Left forelimb (tissue), 1 donor: ENCODE measurements at regions not wholly inside any gene's neighbourhood (a gene's known extent, or its start where the extent isn't known, plus 50 kb on each side); places are given as distances from the start of the nearest gene placed in this dataset.
"Not testable (repeated sequence)": the region's sequence is repeated elsewhere in the genome, so short reads cannot be mapped to it uniquely, and the experiment has no call there.

ENCODE experiments used
- DNase-seq: peaks from one replicate; pipeline ENCODE4 v3.0.0-alpha.2; 2018; ENCODE audit warnings: low spot score

DNA sequence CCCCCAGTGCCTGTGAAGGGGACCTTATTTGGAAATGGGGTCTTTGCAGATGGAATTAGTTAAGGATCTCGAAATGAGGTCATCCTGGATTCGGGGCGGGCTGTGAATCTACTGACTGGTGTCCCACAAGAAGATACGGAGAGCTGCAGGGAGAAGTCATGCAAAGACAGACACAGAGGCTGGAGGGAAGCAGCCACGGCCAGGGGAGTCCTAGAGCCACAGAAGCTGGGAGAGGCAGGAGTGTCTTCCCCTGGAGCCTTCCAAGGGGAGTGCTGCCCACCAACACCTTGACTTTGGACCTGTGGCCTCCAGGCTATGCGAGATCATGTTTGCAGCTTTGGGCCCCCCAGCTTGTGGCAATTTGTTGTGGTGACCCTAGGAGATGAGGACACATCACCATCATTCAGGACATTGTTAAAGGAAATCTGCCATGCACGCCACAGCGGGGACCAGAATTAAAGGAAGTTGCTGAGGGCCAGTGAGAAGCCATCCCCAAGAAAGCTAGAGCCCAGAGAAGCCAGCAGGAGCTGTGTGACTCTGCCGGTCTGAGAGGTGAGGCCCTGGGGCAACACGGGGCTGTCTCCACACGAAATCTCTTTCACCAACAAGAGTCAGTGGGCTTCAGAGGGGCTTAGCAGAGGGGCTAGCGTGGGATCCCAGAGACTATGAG lies 434.7 kb downstream of the BRD1 start:
- DNase-seq = no peak

DNA sequence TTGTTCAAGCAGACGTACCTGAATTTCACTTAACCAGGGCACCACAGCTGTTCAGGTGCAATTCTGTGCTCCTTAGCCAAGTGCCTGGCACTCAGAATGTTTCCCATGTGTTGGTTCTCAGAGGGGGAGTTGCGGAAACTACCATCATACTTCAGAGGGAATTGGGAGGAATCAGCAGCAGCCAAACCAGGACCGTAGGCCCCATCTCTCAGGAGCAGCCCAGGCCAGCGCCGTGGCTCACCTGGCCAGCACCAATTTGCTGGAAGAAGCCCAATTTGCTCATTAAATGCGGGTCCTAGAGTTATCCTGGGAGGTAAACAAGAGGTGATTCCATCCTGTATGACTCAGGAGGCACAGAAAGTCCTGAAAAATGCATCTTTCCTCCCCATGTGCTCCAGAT lies 435.4 kb downstream of the BRD1 start:
- no peak for DNase-seq

- DNase-seq = no peak
Measured at GRCh38 chr22:49391436-49391835, 436.2 kb downstream of the BRD1 start.

GRCh38 chr22:49390954-49391353 lies 436.7 kb downstream of the BRD1 start:
- no peak for DNase-seq

- not testable (repeated sequence) for DNase-seq
Measured at GRCh38 chr22:49383909-49384308, 443.8 kb downstream of the BRD1 start.

GRCh38 chr22:49382451-49382735 lies 445.3 kb downstream of the BRD1 start:
- no peak for DNase-seq

DNA sequence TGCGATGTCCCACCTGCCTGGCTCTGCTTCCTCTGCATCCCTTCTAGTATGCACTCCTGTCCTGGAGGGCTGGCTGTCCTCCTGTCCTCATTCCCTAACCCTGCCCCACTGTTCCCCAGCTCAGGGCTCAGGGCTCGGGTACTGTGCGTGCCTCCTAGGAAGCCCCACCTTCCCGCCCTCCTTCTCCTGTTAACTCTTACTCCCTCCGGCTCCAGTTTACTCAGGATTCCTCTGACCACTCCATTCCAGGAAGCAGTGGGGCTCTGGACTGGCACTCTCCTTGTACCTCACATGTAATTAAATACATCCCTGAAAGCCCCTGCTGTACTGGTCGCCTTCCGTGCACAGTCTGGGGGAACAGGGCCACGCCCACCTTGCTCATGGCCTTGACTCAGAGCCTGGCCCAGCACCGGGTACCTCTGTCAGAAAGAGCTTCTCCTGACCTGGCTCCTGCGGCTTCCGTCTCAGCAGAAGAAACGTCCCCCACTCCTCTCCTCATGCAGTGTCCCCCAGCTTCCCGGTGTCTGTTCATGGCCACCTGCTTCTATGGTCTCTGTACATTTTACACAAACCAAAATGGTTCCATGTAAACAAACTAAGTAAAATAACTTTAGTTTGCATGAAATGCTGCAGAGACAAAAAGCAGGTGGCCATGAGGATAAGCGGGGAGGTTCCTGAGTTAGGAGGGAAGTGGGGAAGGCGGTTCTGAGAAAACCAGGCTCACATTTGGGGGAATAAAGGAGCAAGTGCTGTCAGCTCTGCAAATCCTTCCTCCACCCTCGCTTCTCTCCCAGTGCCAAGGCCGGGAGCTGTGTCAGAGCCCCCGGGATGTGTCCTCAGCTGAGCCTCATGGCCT lies 445.9 kb downstream of the BRD1 start:
- DNase-seq = no peak

GRCh38 chr22:49380828-49381114 lies 446.9 kb downstream of the BRD1 start:
- DNase-seq = no peak

DNA sequence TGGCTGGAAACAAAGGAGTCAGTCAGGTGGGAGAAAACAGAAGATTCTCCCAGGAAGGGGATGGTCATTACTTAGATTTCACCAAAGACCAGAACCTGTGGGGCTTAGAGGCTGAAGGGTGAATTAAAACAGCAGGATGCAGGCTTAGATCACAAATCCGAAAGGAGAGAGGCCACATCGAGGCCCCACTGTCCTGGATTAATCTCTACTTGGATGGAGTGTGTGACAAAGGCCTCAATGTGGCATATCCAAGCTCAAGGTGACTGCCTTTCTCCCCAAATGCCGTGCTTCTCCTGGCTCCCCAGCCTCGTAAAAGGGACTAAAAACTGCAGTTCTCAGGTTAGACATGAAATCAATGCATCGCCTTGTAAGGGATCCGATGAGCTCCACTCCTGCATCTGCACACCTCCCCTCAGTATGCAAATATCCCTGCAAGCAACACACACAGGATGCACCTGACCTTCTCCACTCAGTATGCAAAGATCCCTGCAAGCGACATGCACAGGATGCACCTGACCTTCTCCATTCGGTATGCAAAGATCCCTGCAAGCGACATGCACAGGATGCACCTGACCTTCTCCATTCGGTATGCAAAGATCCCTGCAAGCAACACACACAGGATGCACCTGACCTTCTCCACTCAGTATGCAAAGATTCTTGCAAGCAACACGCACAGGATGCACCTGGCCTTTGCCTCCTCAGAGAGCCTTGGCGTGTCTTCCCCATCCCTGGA lies 447.4 kb downstream of the BRD1 start:
- DNase-seq = no peak

DNA sequence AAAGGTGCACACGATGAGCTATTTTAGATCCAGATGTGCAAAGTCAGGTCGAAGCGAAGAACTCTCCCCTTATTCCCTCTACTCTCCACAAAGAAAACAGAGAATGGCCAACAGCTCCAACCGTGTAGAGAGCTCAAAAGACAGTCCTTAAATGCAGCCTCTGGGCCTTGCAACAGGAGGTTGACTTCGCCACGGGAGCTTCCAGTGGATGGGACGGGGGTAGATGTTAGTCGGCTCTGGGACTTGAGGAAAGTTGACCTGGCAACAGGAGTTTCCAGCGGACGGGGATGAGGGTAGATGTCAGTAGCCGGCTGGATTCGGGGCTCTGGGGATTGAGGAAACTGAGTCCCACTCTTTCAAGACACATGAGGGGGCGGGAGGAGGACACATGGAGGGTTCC lies 450.4 kb downstream of the BRD1 start:
- DNase-seq = no peak

- no peak for DNase-seq
Measured at GRCh38 chr22:49373801-49374226, 453.9 kb downstream of the BRD1 start.

DNA sequence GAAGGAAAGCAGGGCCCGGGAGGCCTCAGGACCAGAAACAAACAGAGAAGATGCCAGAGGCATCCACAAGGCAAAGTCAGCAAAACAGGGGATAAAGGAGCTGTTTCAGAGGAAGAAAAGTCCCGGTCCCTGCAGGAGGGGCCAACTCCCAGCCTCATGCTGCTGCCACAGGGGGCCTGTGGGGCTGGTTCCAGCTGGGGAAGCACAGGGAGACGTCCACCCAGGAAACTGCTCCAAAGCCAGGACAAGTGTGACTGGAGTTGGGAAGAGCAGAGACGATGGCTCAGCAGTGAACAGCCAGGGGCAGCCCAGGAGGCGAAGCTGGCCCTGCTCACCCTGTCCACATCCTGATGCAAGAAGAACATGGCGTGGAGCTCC lies 454.4 kb downstream of the BRD1 start:
- no peak for DNase-seq

DNA sequence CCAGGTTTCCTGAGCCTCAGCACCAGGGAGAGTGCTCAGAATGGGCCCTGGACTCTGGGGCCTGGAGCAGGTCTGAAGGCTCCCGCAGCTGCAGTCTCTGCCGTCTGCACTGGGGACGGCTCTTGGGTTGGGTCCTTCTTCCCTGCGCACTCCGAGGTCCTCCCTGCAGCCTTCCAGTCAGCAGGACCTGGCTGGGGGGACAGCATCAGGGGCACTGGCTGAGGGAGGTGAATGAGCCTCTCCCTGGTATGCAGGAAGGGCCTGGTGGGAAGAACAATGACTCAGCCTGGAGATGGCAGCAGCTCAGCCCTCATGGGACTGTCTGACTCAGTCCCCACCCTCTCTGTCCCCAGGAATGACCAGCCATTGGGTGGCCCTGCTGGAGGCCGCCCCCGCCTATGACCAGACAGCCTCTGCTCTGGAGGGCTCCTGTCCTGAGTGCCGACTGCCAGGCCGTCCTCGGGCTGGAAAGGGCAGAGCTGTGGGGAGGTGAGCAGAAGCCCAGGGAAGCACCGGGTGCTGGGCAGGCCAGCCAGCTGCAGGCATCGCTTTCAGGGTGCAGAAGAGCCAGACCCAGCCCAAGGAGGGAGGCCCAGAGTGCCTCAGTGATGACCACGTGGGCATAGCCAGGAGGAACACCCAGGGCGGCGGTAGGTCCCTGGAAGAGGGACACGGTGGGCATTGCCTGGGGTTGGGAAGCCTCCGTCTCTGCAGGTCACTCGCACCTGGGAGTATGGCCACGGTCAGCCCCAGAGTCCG lies 455.0 kb downstream of the BRD1 start:
- no peak for DNase-seq

GRCh38 chr22:49372111-49372529 lies 455.6 kb downstream of the BRD1 start:
- no peak for DNase-seq

DNA sequence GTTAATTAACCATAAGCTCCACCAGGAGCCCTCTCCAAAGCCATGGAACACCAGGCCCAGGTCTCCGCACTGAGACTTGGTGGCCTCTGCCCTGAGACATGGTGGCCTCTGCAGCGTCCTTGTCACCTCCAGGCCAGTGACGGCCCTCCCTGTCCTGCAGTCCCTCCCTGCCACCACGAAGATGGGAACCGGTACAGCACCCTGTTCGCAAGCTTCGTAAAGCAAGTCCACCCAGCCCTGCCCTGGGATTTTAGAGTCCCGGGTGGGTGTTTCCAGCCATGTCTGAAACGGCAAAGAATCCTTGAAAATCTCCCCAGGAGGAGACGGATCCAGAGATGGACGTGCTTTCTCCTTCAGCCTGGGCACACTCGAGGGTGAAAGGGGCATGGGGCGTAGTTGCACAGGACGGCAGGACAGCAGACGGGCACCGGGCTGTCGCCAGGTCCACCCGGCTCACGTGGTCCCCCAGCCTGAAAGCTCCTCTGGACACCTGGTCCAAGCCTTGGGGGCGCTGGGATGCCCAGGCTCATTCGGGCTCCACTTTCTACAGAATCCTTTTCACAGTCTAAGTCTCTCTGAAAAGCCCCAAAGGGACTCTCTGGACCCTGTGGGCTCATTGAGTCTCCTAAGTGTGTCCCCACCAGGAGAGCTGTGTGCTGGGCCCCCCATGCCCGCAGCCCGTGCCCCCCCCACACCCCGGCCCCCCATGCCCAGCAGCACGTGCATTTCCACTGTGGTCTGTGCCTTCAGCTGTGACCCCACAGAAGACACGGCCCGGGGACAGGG lies 456.2 kb downstream of the BRD1 start:
- no peak for DNase-seq

- no peak for DNase-seq
Measured at GRCh38 chr22:49370627-49371301, 456.9 kb downstream of the BRD1 start.

GRCh38 chr22:49369726-49370626 lies 457.7 kb downstream of the BRD1 start:
- DNase-seq = no peak

- no peak for DNase-seq
Measured at GRCh38 chr22:49368976-49369725, 458.5 kb downstream of the BRD1 start.

DNA sequence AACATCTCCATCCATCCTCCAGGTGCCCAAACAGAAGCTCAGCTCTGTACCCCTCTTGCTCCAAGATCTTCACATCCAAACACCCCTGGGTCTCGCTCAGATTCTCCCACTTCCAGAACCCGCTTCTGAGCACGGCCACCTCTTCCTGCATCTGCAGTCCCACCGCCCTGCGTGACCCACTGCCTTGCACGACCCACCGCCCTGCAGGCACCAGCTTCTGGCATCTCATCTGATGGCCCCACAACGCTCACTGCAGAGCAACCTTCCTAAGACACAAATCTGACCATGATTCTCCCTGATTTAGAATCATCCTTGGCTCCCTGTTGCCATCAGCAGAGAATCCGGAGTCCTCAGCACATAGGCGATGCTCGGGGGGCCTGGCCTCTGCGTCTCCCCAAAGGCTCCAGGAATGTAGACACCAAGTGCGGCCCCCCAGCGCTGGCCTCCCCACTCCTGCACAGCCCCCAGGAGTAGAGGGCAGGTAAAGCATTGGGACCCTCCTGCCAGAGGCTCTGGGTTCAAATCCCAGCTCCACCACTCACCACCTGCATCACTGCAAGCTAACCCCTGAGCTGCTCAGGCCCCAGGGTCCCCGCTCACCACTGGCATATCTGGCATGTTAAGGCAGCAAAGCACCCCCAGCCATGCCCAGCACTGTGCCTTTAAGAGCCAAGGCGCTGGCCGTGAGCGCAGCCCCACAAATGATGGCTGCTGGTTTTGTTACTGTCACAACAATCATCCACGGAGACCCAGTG lies 459.3 kb downstream of the BRD1 start:
- no peak for DNase-seq
